ENCODE measurements at regions not wholly inside any gene's neighbourhood (a gene's known extent, or its start where the extent isn't known, plus 50 kb on each side); places are given as distances from the start of the nearest gene placed in this dataset.

DNA sequence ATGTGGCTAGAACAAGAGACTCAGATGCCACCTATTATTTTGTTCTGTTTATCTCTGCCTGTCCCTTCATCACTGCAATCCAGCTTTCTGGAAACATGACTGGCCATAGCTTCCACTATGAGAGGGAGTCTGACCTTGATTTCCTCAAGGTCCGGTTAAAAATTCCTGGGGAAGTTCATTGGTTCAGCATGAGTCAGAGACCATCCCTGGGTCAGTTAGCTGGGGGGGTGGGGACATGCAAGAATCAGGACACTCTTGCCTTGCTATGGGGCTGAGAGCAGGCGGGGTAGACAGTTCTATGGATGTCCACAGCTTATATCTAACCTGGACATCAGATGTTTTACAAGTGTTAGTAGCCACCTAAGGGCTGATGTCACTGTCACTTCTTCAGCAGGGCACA is 81.1 kb downstream of the TENT5C start:
- Histone ChIP-seq H3K36me3 (ENCODE audit: insufficient read depth, low read length, poor library complexity, severe bottlenecking) (no peaks in the 10 kb centered on the region), H3K4me1 (ENCODE audit: insufficient read depth, low read length, poor library complexity, severe bottlenecking) (no peaks in the 10 kb centered on the region), H3K27me3 (replicated peaks; ENCODE audit: insufficient read depth, low read depth, low read length, poor library complexity) (peaks cover 43% of the 10 kb centered on the region), H3K9me3 (ENCODE audit: low read depth, low read length, poor library complexity, severe bottlenecking) (no peaks in the 10 kb centered on the region), H3K27ac (ENCODE audit: low read depth, low read length, poor library complexity, severe bottlenecking) (no peak overlapping the region), H3K4me3 (ENCODE audit: low read depth, low read length, poor library complexity, severe bottlenecking) (no peak overlapping the region)
- intact Hi-C loops (cut with micrococcal nuclease; ENCODE audit: unreplicated experiment): no loop called here
- DNase-seq (ENCODE audit: low spot score): no peak
- no peak for TF ChIP-seq EZH2 (IDR thresholded peaks at IDR 0.05; ENCODE audit: borderline replicate concordance, low read depth, low read length, poor library complexity, severe bottlenecking)
- TF ChIP-seq, protein P1, sequence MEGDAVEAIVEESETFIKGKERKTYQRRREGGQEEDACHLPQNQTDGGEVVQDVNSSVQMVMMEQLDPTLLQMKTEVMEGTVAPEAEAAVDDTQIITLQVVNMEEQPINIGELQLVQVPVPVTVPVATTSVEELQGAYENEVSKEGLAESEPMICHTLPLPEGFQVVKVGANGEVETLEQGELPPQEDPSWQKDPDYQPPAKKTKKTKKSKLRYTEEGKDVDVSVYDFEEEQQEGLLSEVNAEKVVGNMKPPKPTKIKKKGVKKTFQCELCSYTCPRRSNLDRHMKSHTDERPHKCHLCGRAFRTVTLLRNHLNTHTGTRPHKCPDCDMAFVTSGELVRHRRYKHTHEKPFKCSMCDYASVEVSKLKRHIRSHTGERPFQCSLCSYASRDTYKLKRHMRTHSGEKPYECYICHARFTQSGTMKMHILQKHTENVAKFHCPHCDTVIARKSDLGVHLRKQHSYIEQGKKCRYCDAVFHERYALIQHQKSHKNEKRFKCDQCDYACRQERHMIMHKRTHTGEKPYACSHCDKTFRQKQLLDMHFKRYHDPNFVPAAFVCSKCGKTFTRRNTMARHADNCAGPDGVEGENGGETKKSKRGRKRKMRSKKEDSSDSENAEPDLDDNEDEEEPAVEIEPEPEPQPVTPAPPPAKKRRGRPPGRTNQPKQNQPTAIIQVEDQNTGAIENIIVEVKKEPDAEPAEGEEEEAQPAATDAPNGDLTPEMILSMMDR (conservative IDR thresholded peaks at IDR 0.05; ENCODE audit: low read depth, low read length): no peak
- ChIA-PET POLR2A (ENCODE audit: low non-redundant PET) (no interaction called here), CTCF (interaction anchor here (1.6 kb wide), 1 partner anchor 67 kb away, joined by 4 read pairs; no protein-coding TSS in a partner anchor)
- BruUV-seq (replicated peaks): no TSS peak

DNA sequence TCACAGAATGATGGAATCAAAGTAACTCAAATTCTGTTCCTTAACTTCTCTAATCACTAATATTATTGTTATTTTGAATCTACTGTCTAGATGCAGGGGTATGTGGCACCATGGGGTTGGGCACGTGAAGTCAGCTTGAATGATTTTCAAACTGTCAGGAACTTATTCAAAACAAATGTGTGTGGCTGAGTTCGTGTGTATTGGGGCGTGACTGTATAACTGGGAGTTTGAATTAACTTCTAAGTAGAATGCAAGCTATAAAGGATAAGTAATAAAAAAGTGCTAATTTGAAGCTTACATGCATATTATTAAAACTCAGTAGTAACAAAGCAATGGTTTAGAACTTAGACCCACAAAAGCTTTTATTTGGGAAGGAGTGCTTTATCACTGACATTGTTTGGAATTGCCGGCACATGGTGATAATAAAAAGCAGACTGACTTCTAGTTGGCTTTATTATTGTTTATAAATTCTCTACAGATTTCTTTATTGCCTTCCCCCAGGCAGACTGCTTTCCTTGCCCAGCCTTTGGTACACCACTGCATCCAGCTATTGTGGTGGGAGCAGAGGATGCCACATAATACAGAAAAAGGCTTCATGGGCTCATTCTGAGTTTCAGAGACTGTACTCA is 84.3 kb downstream of the TENT5C start:
- intact Hi-C loops (cut with micrococcal nuclease; ENCODE audit: unreplicated experiment): no loop called here
- POLR2A ChIA-PET (ENCODE audit: low non-redundant PET): no interaction called here
- peaks cover 53% of the 10 kb centered on the region for H3K27me3 ChIP-seq (replicated peaks; ENCODE audit: insufficient read depth, low read depth, low read length, poor library complexity)
- no peak overlapping the region for H3K27ac ChIP-seq (ENCODE audit: low read depth, low read length, poor library complexity, severe bottlenecking)
- no peaks in the 10 kb centered on the region for H3K36me3 ChIP-seq (ENCODE audit: insufficient read depth, low read length, poor library complexity, severe bottlenecking)
- H3K4me3 ChIP-seq (ENCODE audit: low read depth, low read length, poor library complexity, severe bottlenecking): no peak overlapping the region
- H3K9me3 ChIP-seq (ENCODE audit: low read depth, low read length, poor library complexity, severe bottlenecking): no peaks in the 10 kb centered on the region
- no peak for TF ChIP-seq EZH2 (IDR thresholded peaks at IDR 0.05; ENCODE audit: borderline replicate concordance, low read depth, low read length, poor library complexity, severe bottlenecking)
- TF ChIP-seq, protein P1 (conservative IDR thresholded peaks at IDR 0.05; ENCODE audit: low read depth, low read length): no peak
- CTCF ChIA-PET: no interaction called here
- DNase-seq (ENCODE audit: low spot score): no peak
- H3K4me1 ChIP-seq (ENCODE audit: insufficient read depth, low read length, poor library complexity, severe bottlenecking): no peaks in the 10 kb centered on the region
- BruUV-seq (replicated peaks): no TSS peak

DNA sequence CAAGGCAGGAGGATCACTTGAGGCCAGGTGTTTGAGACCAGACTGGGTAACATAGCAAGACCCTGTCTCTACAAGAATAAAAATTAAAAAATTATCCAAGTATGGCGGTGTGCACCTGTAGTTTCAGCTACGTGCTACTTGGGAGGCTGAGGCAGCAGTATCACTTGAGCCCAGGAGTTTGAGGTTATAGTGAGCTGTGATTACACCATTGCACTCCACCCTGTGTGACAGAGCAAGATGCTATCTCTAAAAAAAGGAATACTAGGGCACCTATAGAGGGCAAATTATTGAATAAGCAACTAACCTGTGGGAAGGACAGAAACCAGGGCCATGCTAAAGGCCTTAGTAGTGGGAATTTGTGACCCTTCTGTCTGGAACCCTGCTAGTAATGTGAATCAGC is 86.1 kb downstream of the TENT5C start:
- CTCF ChIA-PET: no interaction called here
- peaks cover 50% of the 10 kb centered on the region for H3K27me3 ChIP-seq (replicated peaks; ENCODE audit: insufficient read depth, low read depth, low read length, poor library complexity)
- intact Hi-C loops (cut with micrococcal nuclease; ENCODE audit: unreplicated experiment): no loop called here
- no peak overlapping the region for H3K27ac ChIP-seq (ENCODE audit: low read depth, low read length, poor library complexity, severe bottlenecking)
- H3K4me1 ChIP-seq (ENCODE audit: insufficient read depth, low read length, poor library complexity, severe bottlenecking): no peaks in the 10 kb centered on the region
- H3K9me3 ChIP-seq (ENCODE audit: low read depth, low read length, poor library complexity, severe bottlenecking): no peaks in the 10 kb centered on the region
- no peak overlapping the region for H3K4me3 ChIP-seq (ENCODE audit: low read depth, low read length, poor library complexity, severe bottlenecking)
- no peaks in the 10 kb centered on the region for H3K36me3 ChIP-seq (ENCODE audit: insufficient read depth, low read length, poor library complexity, severe bottlenecking)
- TF ChIP-seq, protein P1 (conservative IDR thresholded peaks at IDR 0.05; ENCODE audit: low read depth, low read length): no peak
- no peak for TF ChIP-seq EZH2 (IDR thresholded peaks at IDR 0.05; ENCODE audit: borderline replicate concordance, low read depth, low read length, poor library complexity, severe bottlenecking)
- POLR2A ChIA-PET (ENCODE audit: low non-redundant PET): no interaction called here
- no peak for DNase-seq (ENCODE audit: low spot score)
- BruUV-seq (replicated peaks): no TSS peak
